A673 (cell line): ENCODE measurements at regions not wholly inside any gene's neighbourhood (a gene's known extent, or its start where the extent isn't known, plus 50 kb on each side); places are given as distances from the start of the nearest gene placed in this dataset.

ENCODE experiments used
- BruUV-seq: library from RNA; stranded (reverse); fragments of 400-500 nt; replicated peaks from 2 replicates; lab custom pipeline; 2021; lab: Mats Ljungman, UMichigan
- CTCF ChIA-PET: fragments of 300-600 bp; sonication (Branson Sonifier 250); formaldehyde crosslinking; loops from one replicate; lab custom pipeline; 2022; ENCODE audit warnings: antibody characterized with exemption; lab: Charles Lee
- POLR2A ChIA-PET: fragments of 300-600 bp; sonication (Branson Sonifier 250); formaldehyde crosslinking; loops from one replicate; lab custom pipeline; 2022; ENCODE audit warnings: antibody characterized with exemption; ENCODE audit not compliant: low non-redundant PET; lab: Charles Lee
- DNase-seq: peaks from one replicate; pipeline ENCODE4 v3.0.0-alpha.2; 2015; ENCODE audit warnings: low spot score
- H3K27ac ChIP-seq: fragments of 200-600 bp; sonication (generic); 2 replicates; pipeline ENCODE4 v1.5.1; 2016; ENCODE audit warnings: mixed run types, low read depth, mild to moderate bottlenecking, mixed read lengths, antibody characterized with exemption, low read length; ENCODE audit not compliant: poor library complexity, severe bottlenecking
- H3K27me3 ChIP-seq: fragments of 200-600 bp; sonication (generic); replicated peaks from 2 replicates; pipeline ENCODE4 v1.6.1; 2017; ENCODE audit warnings: mixed run types, low read depth, mild to moderate bottlenecking, mixed read lengths, antibody characterized with exemption, low read length; ENCODE audit not compliant: insufficient read depth, poor library complexity
- H3K36me3 ChIP-seq: fragments of 200-600 bp; sonication (generic); 2 replicates; pipeline ENCODE4 v1.6.1; 2016; ENCODE audit warnings: mixed run types, mild to moderate bottlenecking, mixed read lengths, antibody characterized with exemption, low read length; ENCODE audit not compliant: insufficient read depth, poor library complexity, severe bottlenecking
- H3K4me1 ChIP-seq: fragments of 200-600 bp; sonication (generic); 2 replicates; pipeline ENCODE4 v1.6.1; 2017; ENCODE audit warnings: mixed run types, mild to moderate bottlenecking, mixed read lengths, antibody characterized with exemption, low read length; ENCODE audit not compliant: insufficient read depth, poor library complexity, severe bottlenecking
- H3K4me3 ChIP-seq: fragments of 200-600 bp; sonication (generic); 2 replicates; pipeline ENCODE4 v1.5.1; 2016; ENCODE audit warnings: low read depth, mixed run types, mild to moderate bottlenecking, mixed read lengths, low read length; ENCODE audit not compliant: poor library complexity, severe bottlenecking
- H3K9me3 ChIP-seq: fragments of 200-600 bp; sonication (generic); 2 replicates; pipeline ENCODE4 v1.6.1; 2016; ENCODE audit warnings: mixed run types, low read depth, mild to moderate bottlenecking, mixed read lengths, antibody characterized with exemption, low read length; ENCODE audit not compliant: poor library complexity, severe bottlenecking
- EZH2 ChIP-seq: fragments of 200-600 bp; sonication (generic); IDR thresholded peaks from 2 replicates; pipeline ENCODE4 v1.6.1; 2017; ENCODE audit warnings: borderline replicate concordance, low read depth, mild to moderate bottlenecking, mixed read lengths, antibody characterized with exemption, low read length; ENCODE audit not compliant: poor library complexity, severe bottlenecking
- intact Hi-C: fragments of 100-400 bp; cut with micrococcal nuclease; formaldehyde crosslinking; loops from one replicate; pipeline ENCODE4 v1.10.0; 2022; ENCODE audit not compliant: unreplicated experiment
- TF ChIP-seq, protein P1 (sequence below): fragments of 300-800, 200-600 bp; sonication (generic); conservative IDR thresholded peaks from 2 replicates; pipeline ENCODE4 v1.5.1; 2017; ENCODE audit warnings: low read depth, mild to moderate bottlenecking, antibody characterized with exemption, low read length, moderate library complexity, mixed read lengths

DNA sequence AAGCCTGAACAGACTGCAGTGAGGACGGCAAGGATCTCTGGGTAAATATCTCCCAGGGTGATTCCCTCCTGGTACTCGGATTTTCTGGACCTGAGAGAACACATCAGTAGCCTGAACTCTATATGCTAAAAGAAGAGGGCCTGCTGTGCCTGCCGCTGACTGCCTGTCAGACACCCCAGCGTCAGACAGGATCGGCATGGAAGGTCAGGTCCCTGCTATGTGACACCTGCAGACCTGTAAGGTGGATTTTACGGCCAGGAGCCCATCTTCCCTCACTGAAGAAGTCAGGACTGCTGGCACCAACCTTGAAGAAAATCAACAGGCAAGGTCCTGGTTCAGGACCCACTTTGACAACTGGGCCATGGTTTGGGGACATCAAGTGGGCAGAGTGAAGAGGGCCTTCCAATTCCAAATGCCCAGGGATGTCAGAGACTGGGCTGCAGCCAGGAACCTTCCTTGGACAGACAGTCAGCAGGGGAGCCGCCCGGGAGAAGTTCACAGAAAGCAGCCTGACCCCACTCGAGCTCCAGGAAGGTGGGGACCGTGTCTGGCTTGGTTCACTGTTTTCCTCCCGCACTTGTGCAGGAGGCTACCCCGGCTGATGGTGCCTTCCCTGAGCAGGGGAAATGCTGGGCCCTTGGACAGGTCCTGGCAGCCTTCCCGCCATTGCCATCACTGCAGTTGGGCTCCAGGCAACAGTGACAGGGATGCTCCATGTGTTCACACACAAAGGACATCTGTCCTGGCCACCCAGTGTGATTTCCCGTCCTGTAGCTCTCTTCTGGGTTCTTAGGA lies 91.8 kb upstream of the LANCL2 start:
- TF ChIP-seq, protein P1, sequence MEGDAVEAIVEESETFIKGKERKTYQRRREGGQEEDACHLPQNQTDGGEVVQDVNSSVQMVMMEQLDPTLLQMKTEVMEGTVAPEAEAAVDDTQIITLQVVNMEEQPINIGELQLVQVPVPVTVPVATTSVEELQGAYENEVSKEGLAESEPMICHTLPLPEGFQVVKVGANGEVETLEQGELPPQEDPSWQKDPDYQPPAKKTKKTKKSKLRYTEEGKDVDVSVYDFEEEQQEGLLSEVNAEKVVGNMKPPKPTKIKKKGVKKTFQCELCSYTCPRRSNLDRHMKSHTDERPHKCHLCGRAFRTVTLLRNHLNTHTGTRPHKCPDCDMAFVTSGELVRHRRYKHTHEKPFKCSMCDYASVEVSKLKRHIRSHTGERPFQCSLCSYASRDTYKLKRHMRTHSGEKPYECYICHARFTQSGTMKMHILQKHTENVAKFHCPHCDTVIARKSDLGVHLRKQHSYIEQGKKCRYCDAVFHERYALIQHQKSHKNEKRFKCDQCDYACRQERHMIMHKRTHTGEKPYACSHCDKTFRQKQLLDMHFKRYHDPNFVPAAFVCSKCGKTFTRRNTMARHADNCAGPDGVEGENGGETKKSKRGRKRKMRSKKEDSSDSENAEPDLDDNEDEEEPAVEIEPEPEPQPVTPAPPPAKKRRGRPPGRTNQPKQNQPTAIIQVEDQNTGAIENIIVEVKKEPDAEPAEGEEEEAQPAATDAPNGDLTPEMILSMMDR: no peak
- no peak for TF ChIP-seq EZH2
- Histone ChIP-seq H3K27ac (no peak overlapping the region), H3K4me3 (no peak overlapping the region), H3K4me1 (no peaks in the 10 kb centered on the region), H3K36me3 (no peaks in the 10 kb centered on the region), H3K27me3 (no peaks in the 10 kb centered on the region), H3K9me3 (no peaks in the 10 kb centered on the region)
- no TSS peak for BruUV-seq
- CTCF ChIA-PET: no interaction called here
- POLR2A ChIA-PET: no interaction called here
- DNase-seq: no peak
- intact Hi-C loops: no loop called here

DNA sequence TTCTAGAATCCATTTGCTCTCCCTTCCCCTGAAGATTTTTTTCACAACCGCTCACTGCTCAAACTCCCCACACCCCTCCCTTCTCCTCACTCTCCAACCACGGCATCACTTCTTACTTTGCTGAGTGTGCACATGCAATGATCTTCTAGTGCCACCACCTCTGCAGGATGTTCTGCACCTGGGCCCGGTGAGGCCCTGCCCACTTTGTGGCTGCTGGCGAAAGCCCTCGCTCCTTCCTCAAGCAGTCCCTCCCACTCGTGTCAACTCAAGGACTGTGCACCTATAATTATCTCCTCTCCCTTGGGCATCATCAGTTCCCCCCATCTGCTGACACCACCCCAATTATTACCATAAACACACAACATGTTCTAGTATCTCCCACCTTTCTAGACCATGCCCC lies 91.0 kb upstream of the LANCL2 start:
- POLR2A ChIA-PET: no interaction called here
- no peak overlapping the region for H3K4me3 ChIP-seq
- TF ChIP-seq EZH2: no peak
- no peaks in the 10 kb centered on the region for H3K27me3 ChIP-seq
- H3K36me3 ChIP-seq: no peaks in the 10 kb centered on the region
- CTCF ChIA-PET: no interaction called here
- no peaks in the 10 kb centered on the region for H3K4me1 ChIP-seq
- no peaks in the 10 kb centered on the region for H3K9me3 ChIP-seq
- intact Hi-C loops: no loop called here
- no TSS peak for BruUV-seq
- H3K27ac ChIP-seq: no peak overlapping the region
- DNase-seq: no peak

DNA sequence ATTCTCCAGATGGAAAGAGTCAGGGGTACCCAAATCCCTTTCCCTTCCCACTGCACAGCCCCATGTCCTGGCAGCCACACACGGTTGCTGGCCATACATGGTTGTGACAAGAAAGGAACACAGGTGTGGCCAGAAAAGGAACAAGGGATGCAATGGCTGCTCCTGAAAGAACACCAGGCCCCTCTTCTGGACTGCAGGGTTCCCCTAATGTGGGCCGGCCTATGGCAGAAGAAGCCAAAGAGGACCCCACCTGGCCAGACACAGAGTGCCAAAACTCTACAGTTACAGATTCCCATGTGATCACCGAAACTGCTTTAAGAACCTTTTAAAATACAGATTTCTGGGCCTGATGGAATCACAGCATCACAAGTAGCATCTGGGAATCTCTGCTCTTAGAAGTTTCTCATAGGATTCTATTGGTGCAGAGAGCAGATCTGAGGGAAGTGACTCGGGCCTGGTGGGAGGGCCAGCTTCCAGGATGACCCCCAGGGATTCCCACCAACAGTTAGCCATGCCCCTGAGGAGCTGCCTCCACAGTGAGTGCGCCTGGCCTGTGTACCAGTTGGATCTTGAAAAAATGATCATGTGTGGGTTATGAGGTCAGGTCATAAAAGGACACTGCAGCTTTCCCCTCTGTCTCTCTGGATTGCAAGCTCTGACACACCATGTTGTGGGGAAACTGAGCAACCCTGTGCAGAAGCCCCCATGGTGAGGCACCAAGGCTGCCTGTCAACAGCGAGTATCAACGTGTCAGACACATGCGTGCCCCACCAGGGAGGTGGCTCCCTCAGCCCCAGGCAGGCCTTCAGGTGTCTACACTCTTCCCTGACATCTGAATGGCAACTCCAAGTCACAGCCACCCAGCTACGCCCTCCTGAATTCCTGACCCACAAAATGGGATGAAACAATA lies 89.6 kb upstream of the LANCL2 start:
- no peak for TF ChIP-seq EZH2
- TF ChIP-seq, protein P1: no peak
- no peaks in the 10 kb centered on the region for H3K4me1 ChIP-seq
- no peaks in the 10 kb centered on the region for H3K27me3 ChIP-seq
- intact Hi-C loops: no loop called here
- H3K27ac ChIP-seq: no peak overlapping the region
- CTCF ChIA-PET: no interaction called here
- no peak overlapping the region for H3K4me3 ChIP-seq
- POLR2A ChIA-PET: no interaction called here
- DNase-seq: no peak
- BruUV-seq: no TSS peak
- no peaks in the 10 kb centered on the region for H3K36me3 ChIP-seq
- H3K9me3 ChIP-seq: no peaks in the 10 kb centered on the region
